HG02759 (cell line): ENCODE measurements at regions not wholly inside any gene's neighbourhood (a gene's known extent, or its start where the extent isn't known, plus 50 kb on each side); places are given as distances from the start of the nearest gene placed in this dataset.

Source experiments
- ATAC-seq: cut with Tn5 transposase; IDR thresholded peaks from one replicate; pipeline ENCODE4 v1.9.1; 2021; ENCODE audit warnings: mild to moderate bottlenecking, moderate library complexity; ENCODE audit not compliant: unreplicated experiment

DNA sequence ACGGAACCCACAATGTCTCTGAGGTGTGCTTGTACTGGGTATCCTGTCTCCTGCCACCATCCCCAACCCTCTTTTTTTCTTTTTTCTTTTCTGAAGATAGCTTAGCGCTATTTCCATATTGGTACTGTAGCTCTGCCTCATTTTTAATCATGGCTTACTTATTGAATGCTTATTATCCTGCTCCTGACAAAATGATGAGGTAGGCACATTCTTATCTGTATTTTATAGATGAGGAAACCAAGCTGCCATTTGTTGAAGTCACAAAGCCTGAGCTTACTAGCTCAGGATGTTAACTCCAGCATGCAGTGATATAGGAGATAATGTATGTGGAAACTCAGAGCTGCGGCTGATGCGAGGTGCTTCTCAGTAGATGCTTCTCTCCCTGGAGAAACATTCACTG lies 61.4 kb upstream of the GPR6 start:
- ATAC-seq = no peak

DNA sequence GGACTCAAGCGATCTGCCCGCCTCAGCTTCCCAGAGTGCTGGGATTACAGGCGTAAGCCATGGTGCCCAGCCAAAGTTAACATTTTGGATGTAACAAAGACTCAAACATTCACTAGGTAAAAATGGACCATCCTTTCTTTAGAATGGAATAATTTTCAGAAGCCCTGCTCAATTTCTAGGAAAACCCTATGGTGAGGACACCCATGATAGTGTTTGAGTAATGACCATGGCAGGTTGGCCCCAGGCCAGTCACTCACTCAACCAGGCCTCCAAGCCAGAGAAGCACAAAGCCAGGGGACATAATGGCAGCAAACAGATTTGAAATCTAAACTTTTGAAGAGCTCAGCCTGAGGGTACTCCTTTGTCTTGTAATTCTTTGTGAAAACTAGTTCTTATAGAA lies 59.9 kb upstream of the GPR6 start:
- ATAC-seq = no peak

DNA sequence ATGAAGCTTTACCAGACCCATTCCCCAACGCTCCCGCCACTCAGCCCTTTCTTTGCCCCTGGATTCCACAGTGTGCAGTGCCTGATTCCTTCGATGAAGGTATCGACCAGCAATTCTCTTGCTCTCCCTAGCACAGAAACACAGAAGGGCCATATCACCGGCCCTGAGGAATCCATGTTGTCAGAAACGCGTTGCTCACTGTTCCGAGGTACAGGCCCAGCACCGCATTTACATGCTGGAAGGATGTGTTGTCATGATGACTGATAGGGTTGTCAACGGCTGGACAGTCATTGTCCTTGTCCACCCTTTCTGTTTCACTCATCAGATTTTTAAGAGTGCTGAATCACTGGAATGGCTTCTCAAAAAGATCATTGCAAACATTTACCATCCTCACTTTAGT lies 57.2 kb upstream of the GPR6 start:
- ATAC-seq = no peak

DNA sequence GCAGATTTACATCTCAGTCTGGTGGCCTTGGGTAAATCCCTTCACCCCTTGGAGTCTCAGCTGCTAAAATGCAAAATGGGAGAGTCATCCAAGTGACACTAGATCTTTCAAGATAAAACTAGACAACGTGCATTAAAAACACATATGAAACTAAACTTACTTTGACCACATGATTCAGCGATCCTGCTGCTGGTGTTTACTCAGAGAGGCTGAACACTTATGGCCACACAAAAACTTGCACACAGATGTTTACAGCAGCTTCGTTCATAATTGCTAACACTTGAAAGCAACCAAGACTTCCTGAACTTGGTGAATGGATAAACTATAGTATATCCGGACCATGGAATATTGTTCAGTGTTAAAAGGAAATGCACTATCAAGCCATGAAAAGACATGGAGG lies 55.3 kb upstream of the GPR6 start:
- no peak for ATAC-seq

DNA sequence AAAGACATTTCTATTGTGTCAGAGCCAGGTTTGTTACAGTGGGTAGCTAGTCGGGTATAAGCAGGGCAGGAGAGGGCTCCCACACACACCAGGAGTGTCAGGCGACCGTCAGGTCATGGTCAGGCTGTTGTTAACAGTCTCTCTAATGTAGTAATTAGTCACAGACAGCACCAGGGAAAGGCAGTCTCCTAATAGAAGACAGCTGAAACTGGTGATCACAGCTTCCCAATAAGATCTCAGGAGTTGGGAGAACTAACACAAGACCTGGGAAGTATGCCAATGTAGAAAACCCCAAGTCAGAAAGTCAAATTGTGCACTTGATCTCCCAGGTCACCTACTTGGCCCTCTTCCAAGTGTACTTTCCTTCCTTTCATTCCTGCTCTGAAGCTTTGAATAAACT lies 53.0 kb upstream of the GPR6 start:
- ATAC-seq = no peak

DNA sequence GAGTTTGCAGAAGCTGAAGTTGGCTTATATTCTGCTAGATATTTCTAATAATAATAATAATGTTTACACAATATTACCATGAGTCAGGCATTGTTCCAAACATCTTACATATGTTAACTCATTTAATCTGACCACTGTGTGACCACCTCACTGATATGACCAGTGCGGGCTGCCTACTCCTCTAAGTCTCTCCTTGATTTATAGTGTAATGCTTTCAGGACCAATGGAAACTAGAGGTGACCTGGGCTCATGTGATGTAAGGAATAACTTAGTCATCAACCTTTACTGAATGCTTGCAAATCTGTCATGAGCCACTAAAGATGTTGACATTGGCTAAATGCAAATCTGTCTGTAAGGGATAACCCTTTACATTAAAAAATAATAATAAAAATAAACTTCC lies 51.1 kb upstream of the GPR6 start:
- ATAC-seq = no peak
